Mucosa of descending colon (tissue), 3 donors: ENCODE measurements at regions not wholly inside any gene's neighbourhood (a gene's known extent, or its start where the extent isn't known, plus 50 kb on each side); places are given as distances from the start of the nearest gene placed in this dataset.

ENCODE experiments used
- ATAC-seq: fragments of 200-7000 bp; cut with Tn5 transposase; one replicate; pipeline ENCODE4 v1.9.1; 2020; ENCODE audit warnings: mild to moderate bottlenecking, moderate library complexity
- DNase-seq, 3 donors: peaks; one replicate each; pipeline ENCODE4 v3.0.0-alpha.2; 2020
- H3K36me3 ChIP-seq: fragments of 200-600 bp; one replicate; pipeline ENCODE4 v1.8.0; 2021; ENCODE audit warnings: low read depth, mild to moderate bottlenecking
- H3K4me1 ChIP-seq: fragments of 200-600 bp; one replicate; pipeline ENCODE4 v1.8.0; 2021; ENCODE audit warnings: low read depth, mild to moderate bottlenecking
- H3K4me3 ChIP-seq: fragments of 200-600 bp; one replicate; pipeline ENCODE4 v1.8.0; 2021; ENCODE audit warnings: mild to moderate bottlenecking
- H3K9me3 ChIP-seq: fragments of 200-600 bp; one replicate; pipeline ENCODE4 v1.8.0; 2021; ENCODE audit warnings: mild to moderate bottlenecking
- CTCF ChIP-seq: fragments of 200-600 bp; IDR thresholded peaks from one replicate; pipeline ENCODE4 v1.8.0; 2022; ENCODE audit warnings: antibody characterized with exemption, mild to moderate bottlenecking
- intact Hi-C, 2 donors: fragments of 100-400 bp; cut with DNase I in 1 of 2; cut with micrococcal nuclease in 1 of 2; formaldehyde crosslinking; loops; one replicate each; pipeline versions ENCODE4 v1.11.0 to v1.11.1; 2022; cut with DNase I, micrococcal nuclease
- donor health status: DM: no; HTN: no; CAD: no; lungs with moderate emphysema.
- donor health status: DM: no; HTN: no; CAD: no.
- donor health status: DM: no; HTN: yes; CAD: no.

DNA sequence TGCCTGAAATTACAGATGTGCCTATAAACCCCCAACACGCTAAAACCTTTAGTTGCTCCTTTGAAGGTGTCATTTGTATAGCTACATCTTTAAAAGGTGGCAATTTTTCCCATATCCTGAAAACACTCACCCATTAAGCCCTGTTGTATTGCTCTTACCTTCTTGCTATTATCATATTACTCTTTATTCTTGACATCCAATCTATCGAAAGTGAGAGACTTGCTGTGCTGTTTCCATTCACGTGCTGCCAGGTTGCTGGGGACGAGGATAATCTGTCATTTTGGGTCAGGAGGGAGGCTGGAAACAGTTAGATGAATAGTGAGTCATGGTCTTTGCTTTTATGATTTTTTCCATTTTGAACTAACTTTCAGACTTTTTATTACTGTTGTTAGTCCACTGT, 213.0 kb upstream of the PRMT6 start:
- Histone ChIP-seq H3K4me1 (no peaks in the 10 kb centered on the region), H3K36me3 (no peaks in the 10 kb centered on the region), H3K9me3 (no peaks in the 10 kb centered on the region), H3K4me3 (no peak overlapping the region)
- no peak for TF ChIP-seq CTCF
- DNase-seq (no peak), ATAC-seq (no peak)
- intact Hi-C loops, result no loop called here

- Histone ChIP-seq H3K36me3 (no peaks in the 10 kb centered on the region), H3K4me1 (no peaks in the 10 kb centered on the region), H3K9me3 (no peaks in the 10 kb centered on the region), H3K4me3 (no peak overlapping the region)
- DNase-seq, result no peak
- intact Hi-C loops, result no loop called here
- TF ChIP-seq CTCF, result no peak
- ATAC-seq, result no peak
Observed at GRCh38 chr1:106846656-106847055, 209.8 kb upstream of the PRMT6 start.

- H3K9me3 ChIP-seq, result no peaks in the 10 kb centered on the region
- H3K4me3 ChIP-seq, result no peak overlapping the region
- intact Hi-C loops, result no loop called here
- no peak for DNase-seq
- TF ChIP-seq CTCF, result no peak
- no peak for ATAC-seq
- no peaks in the 10 kb centered on the region for H3K36me3 ChIP-seq
- H3K4me1 ChIP-seq, result no peaks in the 10 kb centered on the region
Observed at GRCh38 chr1:106861110-106861509, 195.4 kb upstream of the PRMT6 start.

- ATAC-seq, result no peak
- intact Hi-C loops, result no loop called here
- no peaks in the 10 kb centered on the region for H3K4me1 ChIP-seq
Observed at GRCh38 chr1:106868828-106869227, 187.6 kb upstream of the PRMT6 start.

DNA sequence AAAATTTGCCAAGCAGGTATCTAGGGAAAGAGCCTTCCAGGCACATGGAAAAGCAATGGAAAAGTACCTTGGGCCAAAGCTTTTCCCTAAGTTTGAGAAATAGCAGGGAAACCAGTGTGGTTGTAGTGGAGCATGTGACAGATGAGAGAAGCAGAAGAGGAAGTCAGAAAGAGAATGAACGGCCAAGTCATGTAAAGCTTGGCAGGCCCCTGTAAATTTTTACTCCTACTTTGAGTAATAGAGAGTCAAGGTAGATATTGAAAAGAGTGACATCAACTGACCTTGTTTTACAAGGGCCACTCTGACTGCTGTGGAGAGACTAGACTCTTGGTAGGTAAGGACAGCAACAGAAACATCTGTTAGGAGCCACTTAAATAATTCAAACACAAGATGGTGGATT, 180.9 kb upstream of the PRMT6 start:
- Histone ChIP-seq H3K9me3 (no peaks in the 10 kb centered on the region), H3K4me1 (no peaks in the 10 kb centered on the region), H3K36me3 (no peaks in the 10 kb centered on the region), H3K4me3 (no peak overlapping the region)
- no peak for TF ChIP-seq CTCF
- DNase-seq (no peak), ATAC-seq (no peak)
- intact Hi-C loops, result no loop called here

More at GRCh38 chr1:106868828-106869227, 187.6 kb upstream of the PRMT6 start:
- TF ChIP-seq CTCF, result no peak
- no peak for DNase-seq
- Histone ChIP-seq H3K4me3 (no peak overlapping the region), H3K9me3 (no peaks in the 10 kb centered on the region), H3K36me3 (no peaks in the 10 kb centered on the region)

DNA sequence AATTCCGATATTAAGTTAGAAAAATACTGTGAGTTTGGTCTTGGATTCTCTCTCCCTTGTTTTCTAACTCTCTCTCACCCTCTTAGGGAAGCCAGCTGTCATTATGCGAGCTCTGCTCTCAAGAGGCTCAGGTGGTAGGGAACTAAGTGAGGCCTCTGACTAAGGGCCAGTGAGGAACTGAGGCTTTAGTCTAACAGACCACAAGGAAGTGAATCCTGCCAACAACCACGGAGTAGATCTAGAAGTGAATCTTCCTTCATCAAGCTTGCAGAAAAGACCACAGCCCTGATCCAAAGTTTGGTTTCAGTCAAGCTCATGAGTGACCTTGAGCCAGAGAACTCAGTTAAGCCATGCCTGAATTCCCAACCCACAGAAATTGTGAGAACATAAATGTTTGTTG, 180.1 kb upstream of the PRMT6 start:
- intact Hi-C loops, result no loop called here
- Histone ChIP-seq H3K9me3 (no peaks in the 10 kb centered on the region), H3K4me3 (no peak overlapping the region), H3K36me3 (no peaks in the 10 kb centered on the region), H3K4me1 (no peaks in the 10 kb centered on the region)
- no peak for TF ChIP-seq CTCF
- DNase-seq, result no peak
- ATAC-seq, result no peak
